Adrenal gland (tissue), 9 donors: ENCODE measurements at regions not wholly inside any gene's neighbourhood (a gene's known extent, or its start where the extent isn't known, plus 50 kb on each side); places are given as distances from the start of the nearest gene placed in this dataset.

Experiments used
- DNase-seq, 7 donors: peaks; one replicate each; pipeline ENCODE4 v3.0.0-alpha.2; 2019 to 2020
- H3K27ac ChIP-seq, 5 donors: fragments of 200-600 bp; sonication (generic) in 4 of 5; 1 replicate in 3 of 5; 2 replicates in 2 of 5; pipeline versions ENCODE4 v1.5.1 to v1.8.0; 2016 to 2020; ENCODE audit warnings: mild to moderate bottlenecking in 1 of 5
- H3K27me3 ChIP-seq: fragments of 200-600 bp; 2 replicates; pipeline ENCODE4 v1.8.0; 2021
- H3K36me3 ChIP-seq, 2 donors: fragments of 200-600 bp; replicated peaks in 1 of 2; 1 replicate in 1 of 2; 2 replicates in 1 of 2; pipeline versions ENCODE4 v1.5.1 to v1.8.0; 2018 to 2022
- H3K4me1 ChIP-seq, 2 donors: fragments of 200-600 bp; replicated peaks in 1 of 2; 1 replicate in 1 of 2; 2 replicates in 1 of 2; pipeline versions ENCODE4 v1.5.1 to v1.8.0; 2018 to 2021
- H3K4me3 ChIP-seq, 4 donors: fragments of 200-600 bp; sonication (generic) in 3 of 4; one replicate each; pipeline ENCODE4 v1.5.1; 2016 to 2018
- H3K9me3 ChIP-seq, 3 donors: fragments of 200-600 bp; sonication (generic) in 1 of 3; replicated peaks in 1 of 3; 1 replicate in 2 of 3; 2 replicates in 1 of 3; pipeline versions ENCODE4 v1.5.1 to v1.8.0; 2016 to 2021
- CTCF ChIP-seq, 6 experiments: fragments of 450-650 bp in 4 of 6; fragments of 200-600 bp in 2 of 6; sonication (generic) in 1 of 6; IDR thresholded peaks; 1 replicate in 5 of 6; 2 replicates in 1 of 6; pipeline versions ENCODE4 v1.5.1 to v1.8.0; 2016 to 2021; ENCODE audit warnings: antibody characterized with exemption in 6 of 6, mild to moderate bottlenecking in 2 of 6, moderate library complexity in 1 of 6
- POLR2A ChIP-seq, 2 donors: fragments of 450-650 bp; IDR thresholded peaks; one replicate each; pipeline ENCODE4 v1.6.1; 2017; ENCODE audit warnings: antibody characterized with exemption in 2 of 2, mild to moderate bottlenecking in 2 of 2, moderate library complexity in 1 of 2
- WGBS, 4 donors: extraction: QIAGEN DNeasy Blood & Tissue Kit in 2 of 4; methylation state at CpG; one replicate each; pipeline versions ENCODE4 v1.1.5 to v1.1.7; 2013 to 2017; 5-methylcytosine and 5-hydroxymethylcytosine counted together
- intact Hi-C, 2 donors: fragments of 100-400 bp; cut with DNase I; formaldehyde crosslinking; loops; one replicate each; pipeline versions ENCODE4 v1.14.1 to v1.15.0; 2022 to 2023
- donor health status: healthy with polysubstance abuse.
- donor health status: Bipolar disorder and iron deficiency.
- donor health status: DM: yes; HTN: yes; CAD: no.
- donor health status: DM: no; HTN: no; CAD: no.
- donor health status: DM: no; HTN: no; CAD: no.

GRCh38 chrX:25968920-25969319 is 169.2 kb upstream of the MAGEB18 start:
- 34 to 55% (median 37%) methylated on average over 5 to 12 of the region's 12 CpGs for WGBS, 4 donors
- Histone ChIP-seq H3K9me3 (no peaks in the 10 kb centered on the region), H3K4me1 (no peaks in the 10 kb centered on the region), H3K36me3 (no peaks in the 10 kb centered on the region), H3K4me3 (no peak overlapping the region), H3K27ac (no peak overlapping the region), H3K27me3 (peaks cover 3% of the 10 kb centered on the region)
- TF ChIP-seq CTCF (IDR thresholded peaks at IDR 0.05) (peak in 4 of 6 experiments; percentile 15 to 33 (median 22)), POLR2A (IDR thresholded peaks at IDR 0.05) (no peak)
- DNase-seq, result peak in 4 of 7 donors; percentile 4 to 40 (median 22)
- intact Hi-C loops, result no loop called here

- 49 to 69% (median 49%) methylated on average over 8 to 10 of the region's 10 CpGs; no CpG with 5 or more reads in 1 of the 4 donors for WGBS, 4 donors
- peaks cover 3% of the 10 kb centered on the region for H3K27me3 ChIP-seq
- no peak overlapping the region for H3K27ac ChIP-seq
- H3K4me3 ChIP-seq, result no peak overlapping the region
- intact Hi-C loops, result no loop called here
- no peak for TF ChIP-seq CTCF (IDR thresholded peaks at IDR 0.05)
- no peak for TF ChIP-seq POLR2A (IDR thresholded peaks at IDR 0.05)
- no peaks in the 10 kb centered on the region for H3K4me1 ChIP-seq
- H3K36me3 ChIP-seq, result no peaks in the 10 kb centered on the region
- no peaks in the 10 kb centered on the region for H3K9me3 ChIP-seq
- no peak for DNase-seq
These were observed 161.3 kb upstream of the MAGEB18 start for GRCh38 chrX:25976683-25977310.

- Histone ChIP-seq H3K36me3 (no peaks in the 10 kb centered on the region), H3K27me3 (peaks cover 6% of the 10 kb centered on the region), H3K4me1 (no peaks in the 10 kb centered on the region), H3K27ac (no peak overlapping the region), H3K4me3 (no peak overlapping the region), H3K9me3 (no peaks in the 10 kb centered on the region)
- intact Hi-C loops, result no loop called here
- no peak for TF ChIP-seq CTCF (IDR thresholded peaks at IDR 0.05)
- TF ChIP-seq POLR2A (IDR thresholded peaks at IDR 0.05), result no peak
- DNase-seq, result no peak
- 35 to 83% (median 57%) methylated on average over 1 of the region's 1 CpG for WGBS, 4 donors
These were observed 139.5 kb upstream of the MAGEB18 start for GRCh38 chrX:25998687-25999086.

GRCh38 chrX:26007462-26007861 is 130.7 kb upstream of the MAGEB18 start:
- WGBS, 4 donors, result 56 to 70% (median 60%) methylated on average over 2 of the region's 2 CpGs
- Histone ChIP-seq H3K4me1 (no peaks in the 10 kb centered on the region), H3K36me3 (no peaks in the 10 kb centered on the region), H3K9me3 (no peaks in the 10 kb centered on the region), H3K4me3 (no peak overlapping the region), H3K27me3 (peaks cover 4% of the 10 kb centered on the region), H3K27ac (no peak overlapping the region)
- no peak for TF ChIP-seq CTCF (IDR thresholded peaks at IDR 0.05)
- TF ChIP-seq POLR2A (IDR thresholded peaks at IDR 0.05), result no peak
- intact Hi-C loops, result no loop called here
- DNase-seq, result no peak
